Testis (tissue), 2 donors: ENCODE measurements at regions not wholly inside any gene's neighbourhood (a gene's known extent, or its start where the extent isn't known, plus 50 kb on each side); places are given as distances from the start of the nearest gene placed in this dataset.
A peak's percentile ranks its signal among the peaks of the same experiment; 100 is the strongest.

Source experiments
- POLR2A ChIP-seq: fragments of 450-650 bp; IDR thresholded peaks from one replicate; pipeline ENCODE4 v1.6.1; 2017; ENCODE audit warnings: antibody characterized with exemption, mild to moderate bottlenecking, moderate library complexity
- TF ChIP-seq, protein P1 (sequence below), 3 experiments: fragments of 450-650 bp in 2 of 3; fragments of 200-600 bp in 1 of 3; sonication (generic) in 1 of 3; IDR thresholded peaks; one replicate each; pipeline ENCODE4 v1.5.1; 2016 to 2019; ENCODE audit warnings: antibody characterized with exemption in 3 of 3, mild to moderate bottlenecking in 2 of 3, moderate library complexity in 1 of 3

DNA sequence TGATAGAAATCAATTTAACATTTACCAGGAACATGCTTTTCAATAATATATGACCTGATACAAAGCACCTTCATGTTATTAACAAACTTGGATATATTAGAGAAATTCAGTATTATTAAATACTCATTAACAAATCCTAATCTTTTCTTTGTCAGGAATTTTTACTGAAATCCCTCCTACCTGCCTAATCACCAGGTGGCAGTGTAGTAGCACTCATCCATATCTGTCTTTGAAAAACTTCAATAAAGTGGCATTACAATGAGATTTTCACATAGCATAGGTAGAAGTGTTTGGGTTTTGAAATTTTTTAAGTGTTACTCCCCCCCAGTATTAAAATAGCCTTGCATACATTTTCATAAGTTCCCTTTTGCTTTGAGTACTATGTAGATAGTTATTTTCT lies 1246.6 kb upstream of the LRRN3 start:
- TF ChIP-seq, protein P1, sequence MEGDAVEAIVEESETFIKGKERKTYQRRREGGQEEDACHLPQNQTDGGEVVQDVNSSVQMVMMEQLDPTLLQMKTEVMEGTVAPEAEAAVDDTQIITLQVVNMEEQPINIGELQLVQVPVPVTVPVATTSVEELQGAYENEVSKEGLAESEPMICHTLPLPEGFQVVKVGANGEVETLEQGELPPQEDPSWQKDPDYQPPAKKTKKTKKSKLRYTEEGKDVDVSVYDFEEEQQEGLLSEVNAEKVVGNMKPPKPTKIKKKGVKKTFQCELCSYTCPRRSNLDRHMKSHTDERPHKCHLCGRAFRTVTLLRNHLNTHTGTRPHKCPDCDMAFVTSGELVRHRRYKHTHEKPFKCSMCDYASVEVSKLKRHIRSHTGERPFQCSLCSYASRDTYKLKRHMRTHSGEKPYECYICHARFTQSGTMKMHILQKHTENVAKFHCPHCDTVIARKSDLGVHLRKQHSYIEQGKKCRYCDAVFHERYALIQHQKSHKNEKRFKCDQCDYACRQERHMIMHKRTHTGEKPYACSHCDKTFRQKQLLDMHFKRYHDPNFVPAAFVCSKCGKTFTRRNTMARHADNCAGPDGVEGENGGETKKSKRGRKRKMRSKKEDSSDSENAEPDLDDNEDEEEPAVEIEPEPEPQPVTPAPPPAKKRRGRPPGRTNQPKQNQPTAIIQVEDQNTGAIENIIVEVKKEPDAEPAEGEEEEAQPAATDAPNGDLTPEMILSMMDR (IDR thresholded peaks at IDR 0.05), result peak in 2 of 3 experiments; percentile 10 to 41
- no peak for TF ChIP-seq POLR2A
